ENCODE measurements at regions not wholly inside any gene's neighbourhood (a gene's known extent, or its start where the extent isn't known, plus 50 kb on each side); places are given as distances from the start of the nearest gene placed in this dataset.

DNA sequence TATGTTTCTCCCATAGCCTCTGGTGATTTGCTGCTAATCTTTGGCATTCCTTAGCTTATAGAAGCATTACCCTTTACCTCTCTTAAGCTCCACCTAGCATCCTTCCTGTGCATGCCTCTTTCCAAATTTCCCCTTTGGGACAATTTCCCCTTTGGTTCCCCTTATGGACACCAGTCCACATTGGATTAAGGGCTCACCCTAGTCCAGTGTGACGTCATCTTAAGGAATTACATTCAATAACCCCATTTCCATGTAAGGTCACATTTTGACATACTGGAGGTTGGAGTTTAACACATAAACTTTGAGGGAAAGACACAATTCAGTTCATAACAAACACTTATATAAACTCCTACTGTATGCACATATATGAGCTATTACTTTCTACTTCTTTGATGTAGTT is 916.6 kb downstream of the SLC4A3 start:
- Histone ChIP-seq H3K9me3 (ENCODE audit: low read length) (no peaks in the 10 kb centered on the region), H3K9ac (ENCODE audit: low read length) (no peak overlapping the region), H2AFZ (ENCODE audit: low read depth, low read length) (no peak overlapping the region), H3K9me2 (ENCODE audit: insufficient read depth, low read length) (no peaks in the 10 kb centered on the region), H3K27ac (ENCODE audit: low read length) (no peak overlapping the region), H3K27me3 (ENCODE audit: insufficient read depth, low read depth, low read length) (no peaks in the 10 kb centered on the region), H3K79me2 (replicated peaks; ENCODE audit: insufficient read depth, low read length) (no peaks in the 10 kb centered on the region), H3K36me3 (ENCODE audit: insufficient read depth, low read length) (no peaks in the 10 kb centered on the region), H4K20me1 (ENCODE audit: insufficient read depth) (no peaks in the 10 kb centered on the region), H3K4me2 (ENCODE audit: low read length) (no peak overlapping the region), H3F3A (ENCODE audit: insufficient read depth, low read length, poor library complexity, severe bottlenecking) (no peaks in the 10 kb centered on the region), H3K4me3 (ENCODE audit: low read length) (no peak overlapping the region)
- TF ChIP-seq POLR2AphosphoS5 (IDR thresholded peaks at IDR 0.05) (no peak), TAF1 (IDR thresholded peaks at IDR 0.05; ENCODE audit: low read depth) (no peak), EP300 (conservative IDR thresholded peaks at IDR 0.05; ENCODE audit: poor library complexity, severe bottlenecking) (no peak), MXI1 (conservative IDR thresholded peaks at IDR 0.05; ENCODE audit: poor library complexity, severe bottlenecking) (no peak), SMC3 (conservative IDR thresholded peaks at IDR 0.05; ENCODE audit: poor library complexity) (no peak), RAD21 (conservative IDR thresholded peaks at IDR 0.05) (no peak), EZH2 (IDR thresholded peaks at IDR 0.05; ENCODE audit: borderline replicate concordance, insufficient read depth, low read length, poor library complexity, severe bottlenecking) (no peak)
- TF ChIP-seq, protein P1, sequence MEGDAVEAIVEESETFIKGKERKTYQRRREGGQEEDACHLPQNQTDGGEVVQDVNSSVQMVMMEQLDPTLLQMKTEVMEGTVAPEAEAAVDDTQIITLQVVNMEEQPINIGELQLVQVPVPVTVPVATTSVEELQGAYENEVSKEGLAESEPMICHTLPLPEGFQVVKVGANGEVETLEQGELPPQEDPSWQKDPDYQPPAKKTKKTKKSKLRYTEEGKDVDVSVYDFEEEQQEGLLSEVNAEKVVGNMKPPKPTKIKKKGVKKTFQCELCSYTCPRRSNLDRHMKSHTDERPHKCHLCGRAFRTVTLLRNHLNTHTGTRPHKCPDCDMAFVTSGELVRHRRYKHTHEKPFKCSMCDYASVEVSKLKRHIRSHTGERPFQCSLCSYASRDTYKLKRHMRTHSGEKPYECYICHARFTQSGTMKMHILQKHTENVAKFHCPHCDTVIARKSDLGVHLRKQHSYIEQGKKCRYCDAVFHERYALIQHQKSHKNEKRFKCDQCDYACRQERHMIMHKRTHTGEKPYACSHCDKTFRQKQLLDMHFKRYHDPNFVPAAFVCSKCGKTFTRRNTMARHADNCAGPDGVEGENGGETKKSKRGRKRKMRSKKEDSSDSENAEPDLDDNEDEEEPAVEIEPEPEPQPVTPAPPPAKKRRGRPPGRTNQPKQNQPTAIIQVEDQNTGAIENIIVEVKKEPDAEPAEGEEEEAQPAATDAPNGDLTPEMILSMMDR (IDR thresholded peaks at IDR 0.05; ENCODE audit: poor library complexity, severe bottlenecking): no peak
- TF ChIP-seq, protein P2, sequence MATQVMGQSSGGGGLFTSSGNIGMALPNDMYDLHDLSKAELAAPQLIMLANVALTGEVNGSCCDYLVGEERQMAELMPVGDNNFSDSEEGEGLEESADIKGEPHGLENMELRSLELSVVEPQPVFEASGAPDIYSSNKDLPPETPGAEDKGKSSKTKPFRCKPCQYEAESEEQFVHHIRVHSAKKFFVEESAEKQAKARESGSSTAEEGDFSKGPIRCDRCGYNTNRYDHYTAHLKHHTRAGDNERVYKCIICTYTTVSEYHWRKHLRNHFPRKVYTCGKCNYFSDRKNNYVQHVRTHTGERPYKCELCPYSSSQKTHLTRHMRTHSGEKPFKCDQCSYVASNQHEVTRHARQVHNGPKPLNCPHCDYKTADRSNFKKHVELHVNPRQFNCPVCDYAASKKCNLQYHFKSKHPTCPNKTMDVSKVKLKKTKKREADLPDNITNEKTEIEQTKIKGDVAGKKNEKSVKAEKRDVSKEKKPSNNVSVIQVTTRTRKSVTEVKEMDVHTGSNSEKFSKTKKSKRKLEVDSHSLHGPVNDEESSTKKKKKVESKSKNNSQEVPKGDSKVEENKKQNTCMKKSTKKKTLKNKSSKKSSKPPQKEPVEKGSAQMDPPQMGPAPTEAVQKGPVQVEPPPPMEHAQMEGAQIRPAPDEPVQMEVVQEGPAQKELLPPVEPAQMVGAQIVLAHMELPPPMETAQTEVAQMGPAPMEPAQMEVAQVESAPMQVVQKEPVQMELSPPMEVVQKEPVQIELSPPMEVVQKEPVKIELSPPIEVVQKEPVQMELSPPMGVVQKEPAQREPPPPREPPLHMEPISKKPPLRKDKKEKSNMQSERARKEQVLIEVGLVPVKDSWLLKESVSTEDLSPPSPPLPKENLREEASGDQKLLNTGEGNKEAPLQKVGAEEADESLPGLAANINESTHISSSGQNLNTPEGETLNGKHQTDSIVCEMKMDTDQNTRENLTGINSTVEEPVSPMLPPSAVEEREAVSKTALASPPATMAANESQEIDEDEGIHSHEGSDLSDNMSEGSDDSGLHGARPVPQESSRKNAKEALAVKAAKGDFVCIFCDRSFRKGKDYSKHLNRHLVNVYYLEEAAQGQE (IDR thresholded peaks at IDR 0.05; ENCODE audit: borderline replicate concordance): no peak

DNA sequence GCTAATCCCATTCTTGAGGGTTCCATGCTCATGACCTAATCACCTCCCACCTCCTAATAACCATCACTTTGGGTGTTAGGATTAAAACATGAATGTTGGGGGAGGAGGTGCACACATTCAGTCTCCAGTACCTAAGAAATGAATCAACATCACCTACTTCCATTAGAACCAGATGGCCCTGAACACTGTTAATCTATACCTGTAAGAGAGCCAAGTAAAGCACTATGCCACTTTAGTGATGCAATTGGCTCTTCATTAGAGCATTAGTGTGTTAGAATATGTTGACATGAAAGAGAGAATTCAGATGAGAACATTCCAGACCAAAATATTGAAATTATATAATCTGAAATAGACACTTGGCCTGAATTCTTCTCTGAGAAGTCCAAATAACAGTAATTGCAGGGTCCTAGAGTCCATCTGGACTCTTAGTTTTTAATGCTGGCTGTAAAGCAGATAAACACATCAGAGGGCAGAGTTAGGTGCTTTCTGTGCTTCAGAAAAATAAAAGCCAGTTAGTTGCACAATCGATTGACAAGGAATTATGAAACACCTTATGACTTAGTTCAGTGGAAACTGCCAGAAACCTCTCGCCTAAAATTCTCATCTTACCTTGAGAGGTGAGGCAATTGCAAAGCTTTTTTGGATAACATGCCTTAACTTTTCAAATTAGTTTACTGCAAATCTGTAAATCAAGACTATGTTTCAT is 923.7 kb downstream of the SLC4A3 start:
- no peaks in the 10 kb centered on the region for H3K27me3 ChIP-seq (ENCODE audit: insufficient read depth, low read depth, low read length)
- H3K4me2 ChIP-seq (ENCODE audit: low read length): no peak overlapping the region
- H3K9me2 ChIP-seq (ENCODE audit: insufficient read depth, low read length): no peaks in the 10 kb centered on the region
- TF ChIP-seq EP300 (conservative IDR thresholded peaks at IDR 0.05; ENCODE audit: poor library complexity, severe bottlenecking) (no peak), SMC3 (conservative IDR thresholded peaks at IDR 0.05; ENCODE audit: poor library complexity) (no peak), TAF1 (IDR thresholded peaks at IDR 0.05; ENCODE audit: low read depth) (no peak), RAD21 (conservative IDR thresholded peaks at IDR 0.05) (no peak), MXI1 (conservative IDR thresholded peaks at IDR 0.05; ENCODE audit: poor library complexity, severe bottlenecking) (no peak), POLR2AphosphoS5 (IDR thresholded peaks at IDR 0.05) (no peak), EZH2 (IDR thresholded peaks at IDR 0.05; ENCODE audit: borderline replicate concordance, insufficient read depth, low read length, poor library complexity, severe bottlenecking) (no peak)
- TF ChIP-seq, protein P2 (IDR thresholded peaks at IDR 0.05; ENCODE audit: borderline replicate concordance): no peak
- TF ChIP-seq, protein P1 (IDR thresholded peaks at IDR 0.05; ENCODE audit: poor library complexity, severe bottlenecking): no peak
- no peak overlapping the region for H3K4me3 ChIP-seq (ENCODE audit: low read length)
- H2AFZ ChIP-seq (ENCODE audit: low read depth, low read length): no peak overlapping the region
- H3F3A ChIP-seq (ENCODE audit: insufficient read depth, low read length, poor library complexity, severe bottlenecking): no peaks in the 10 kb centered on the region
- no peak overlapping the region for H3K27ac ChIP-seq (ENCODE audit: low read length)
- no peak overlapping the region for H3K9ac ChIP-seq (ENCODE audit: low read length)
- H4K20me1 ChIP-seq (ENCODE audit: insufficient read depth): no peaks in the 10 kb centered on the region
- no peaks in the 10 kb centered on the region for H3K9me3 ChIP-seq (ENCODE audit: low read length)
- no peaks in the 10 kb centered on the region for H3K36me3 ChIP-seq (ENCODE audit: insufficient read depth, low read length)
- no peaks in the 10 kb centered on the region for H3K79me2 ChIP-seq (replicated peaks; ENCODE audit: insufficient read depth, low read length)
